GM18868 (cell line): ENCODE measurements at regions not wholly inside any gene's neighbourhood (a gene's known extent, or its start where the extent isn't known, plus 50 kb on each side); places are given as distances from the start of the nearest gene placed in this dataset.

Experiments
- ATAC-seq: cut with Tn5 transposase; IDR thresholded peaks from one replicate; pipeline ENCODE4 v1.9.1; 2021; ENCODE audit warnings: mild to moderate bottlenecking, moderate library complexity; ENCODE audit not compliant: unreplicated experiment

DNA sequence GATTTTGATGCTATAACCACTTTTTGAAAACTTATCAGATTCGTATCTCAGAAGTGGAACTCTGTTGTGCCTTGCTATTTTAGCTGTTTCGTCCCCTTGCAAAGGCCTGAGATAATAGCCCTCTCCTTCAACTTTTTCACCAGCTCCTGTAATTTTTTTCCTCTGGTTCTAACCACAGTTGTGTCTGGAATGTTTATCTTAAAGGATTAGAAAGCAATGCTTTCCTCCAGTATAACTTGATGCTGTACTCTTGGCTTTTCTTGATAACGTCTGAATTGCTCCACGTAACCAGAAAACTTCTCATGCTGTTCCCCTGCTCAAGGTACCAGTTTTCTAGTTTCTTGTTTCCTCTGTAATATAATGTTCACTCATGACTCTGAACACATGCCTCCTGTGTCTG lies 209.4 kb downstream of the DTWD2 start:
- no peak for ATAC-seq

GRCh38 chr5:118777189-118777736 lies 211.1 kb downstream of the DTWD2 start:
- no peak for ATAC-seq

- ATAC-seq, result peak; percentile 76
Observed at GRCh38 chr5:118776755-118777154, 211.6 kb downstream of the DTWD2 start.

- no peak for ATAC-seq
Observed at GRCh38 chr5:118775790-118776499, 212.4 kb downstream of the DTWD2 start.

- ATAC-seq, result no peak
Observed at GRCh38 chr5:118768607-118769175, 219.7 kb downstream of the DTWD2 start.

GRCh38 chr5:118762291-118762690 lies 226.1 kb downstream of the DTWD2 start:
- no peak for ATAC-seq

- no peak for ATAC-seq
Observed at GRCh38 chr5:118761814-118762213, 226.5 kb downstream of the DTWD2 start.

DNA sequence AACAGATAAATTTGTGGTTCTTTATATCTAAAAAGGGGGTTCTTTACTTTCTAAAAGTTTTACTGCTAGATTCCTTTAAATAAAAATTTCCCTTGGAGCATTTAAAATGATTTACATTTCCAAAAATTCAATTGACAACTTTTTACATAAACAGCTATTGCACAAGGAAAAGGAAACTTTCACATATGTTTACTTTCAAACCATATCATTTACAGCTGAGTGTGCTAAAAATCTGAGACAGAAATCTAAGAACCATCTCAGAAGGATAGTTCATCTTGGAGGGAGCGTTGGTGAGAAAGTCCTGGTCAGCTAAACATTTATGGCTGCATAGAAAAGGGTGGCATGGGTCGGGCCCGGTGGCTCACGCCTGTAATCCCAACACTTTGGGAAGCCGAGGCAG lies 235.4 kb downstream of the DTWD2 start:
- ATAC-seq, result no peak

DNA sequence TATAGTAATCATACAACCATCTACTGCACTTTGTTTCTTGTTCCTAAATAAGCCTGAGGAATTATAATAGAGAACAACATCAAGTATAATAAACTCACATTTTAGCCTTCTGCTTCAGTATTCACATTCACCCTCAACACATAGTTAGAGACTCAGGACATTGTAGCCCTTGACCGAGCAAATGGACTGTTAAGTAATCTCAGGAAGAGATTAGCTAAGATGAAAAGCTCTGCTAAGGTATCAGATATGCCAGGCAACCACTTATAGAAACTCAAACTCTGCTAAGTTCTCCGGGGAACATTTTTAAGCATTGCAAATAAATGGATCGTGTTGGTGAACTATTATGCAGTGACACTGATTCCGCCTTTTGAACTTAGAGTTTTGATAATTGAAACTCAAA lies 252.0 kb downstream of the DTWD2 start:
- ATAC-seq, result no peak

DNA sequence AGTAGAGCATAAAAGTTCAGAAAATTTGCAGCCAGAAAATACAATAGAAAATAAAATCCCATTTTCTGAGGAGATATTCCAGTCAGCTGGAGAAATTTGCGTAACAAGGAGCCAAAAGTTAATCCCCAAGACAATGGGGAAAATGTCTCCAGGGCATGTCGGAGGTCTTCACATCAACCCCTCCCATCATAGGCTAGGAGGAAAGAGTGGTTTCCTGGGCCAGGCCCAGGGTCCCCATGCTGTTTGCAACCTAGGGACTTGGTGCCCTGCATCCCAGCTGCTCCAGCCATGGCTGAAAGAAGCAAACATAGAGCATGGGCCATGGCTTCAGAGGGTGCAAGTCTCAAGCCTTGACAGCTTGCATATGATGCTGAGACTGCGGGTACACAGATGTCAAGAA lies 255.0 kb downstream of the DTWD2 start:
- no peak for ATAC-seq

DNA sequence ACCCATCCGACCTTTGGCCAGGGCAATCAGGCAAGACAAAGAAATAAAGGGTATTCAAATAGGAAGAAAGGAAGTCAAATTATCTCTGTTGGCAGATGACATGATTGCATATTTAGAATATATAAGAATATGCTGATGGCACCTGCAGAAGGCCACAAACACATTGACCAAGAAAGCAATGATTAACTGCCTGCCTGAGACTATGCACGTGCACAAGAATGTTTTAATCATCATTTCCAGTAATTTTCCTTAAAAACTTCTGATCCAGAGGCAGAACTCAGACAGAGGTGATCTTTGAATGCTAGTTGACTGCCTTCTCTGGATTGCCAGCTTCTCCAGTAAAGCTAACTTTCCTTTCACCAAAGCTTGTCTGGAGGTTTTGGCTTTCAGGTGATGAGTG lies 260.2 kb downstream of the DTWD2 start:
- ATAC-seq, result no peak

GRCh38 chr5:118726891-118727290 lies 261.5 kb downstream of the DTWD2 start:
- no peak for ATAC-seq

- peak; percentile 39 for ATAC-seq
Observed at GRCh38 chr5:118723021-118723338, 265.4 kb downstream of the DTWD2 start.

DNA sequence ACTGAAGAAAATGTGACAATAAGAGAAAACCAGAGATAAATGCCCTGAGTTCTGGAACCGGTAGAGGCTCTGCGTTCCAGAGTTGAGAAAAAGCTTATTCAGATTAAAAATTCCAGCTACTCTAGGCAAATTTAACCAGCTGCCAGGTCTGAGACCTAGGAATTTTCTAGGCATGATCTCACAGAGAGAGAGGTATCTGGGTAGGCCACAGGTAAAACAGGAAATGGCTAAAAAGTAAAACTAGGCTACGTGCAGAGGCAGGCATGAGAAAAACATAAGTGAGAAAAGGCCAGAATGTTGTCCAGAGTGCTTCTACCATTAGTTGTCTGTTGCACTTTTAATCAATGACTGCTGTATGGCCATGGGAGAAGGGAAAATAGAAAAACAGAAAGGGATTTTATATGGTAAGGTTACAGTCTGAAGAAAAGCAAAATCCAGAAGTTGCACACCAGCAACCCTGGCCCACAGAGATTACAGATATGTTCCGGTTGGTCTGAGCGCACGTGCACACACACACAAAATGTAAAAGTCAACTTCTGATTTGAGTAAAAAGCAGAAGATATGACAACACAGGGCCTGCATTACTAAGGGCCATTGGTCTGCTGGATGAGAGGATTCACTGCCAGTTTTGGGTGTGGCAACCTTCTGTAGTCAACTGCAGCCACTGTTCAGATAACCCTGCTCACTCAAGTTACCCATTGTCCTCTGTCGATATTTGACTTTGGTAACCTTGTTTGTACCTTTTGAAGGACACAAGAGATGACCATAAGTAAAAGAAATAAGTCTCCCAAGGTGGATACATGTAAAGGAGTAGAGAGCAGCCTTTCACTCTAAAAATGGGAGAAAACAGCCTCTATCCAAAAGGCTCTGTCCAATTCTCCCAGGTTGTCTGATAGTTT lies 266.0 kb downstream of the DTWD2 start:
- ATAC-seq, result peak; percentile 79

- ATAC-seq, result no peak
Observed at GRCh38 chr5:118711727-118712126, 276.6 kb downstream of the DTWD2 start.

DNA sequence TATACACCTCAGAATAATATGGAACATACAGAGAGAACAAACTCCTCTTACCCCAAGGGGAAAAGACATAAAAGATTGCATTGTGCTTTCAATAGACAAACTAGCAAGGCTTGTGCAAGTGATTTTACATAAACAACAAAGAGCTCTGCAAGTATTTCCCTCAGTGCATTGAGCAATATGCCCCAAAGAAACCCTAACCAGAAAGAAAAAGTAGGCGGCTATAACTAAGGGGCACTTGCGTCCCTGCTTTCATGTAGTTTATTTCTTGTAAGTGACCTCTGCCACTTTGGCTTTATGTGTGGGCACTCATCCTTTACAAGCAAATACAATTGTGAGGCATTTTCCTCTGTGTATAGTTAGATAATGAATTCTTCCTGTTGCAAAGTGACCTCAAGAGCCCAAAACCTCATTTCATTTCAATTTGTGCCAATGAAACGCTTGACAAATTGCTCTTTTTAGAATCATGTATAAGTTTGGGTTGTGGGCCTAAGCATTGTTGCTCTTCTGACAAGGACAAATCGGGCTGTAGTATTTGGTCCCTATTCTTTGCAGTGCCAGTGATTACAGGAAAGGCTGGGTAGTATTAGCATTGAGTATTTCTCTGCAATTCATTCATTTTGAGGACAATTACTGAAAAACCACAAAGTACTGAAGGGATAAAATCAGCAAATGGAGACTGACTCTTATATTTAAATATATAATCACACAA lies 282.2 kb downstream of the DTWD2 start:
- ATAC-seq, result no peak

DNA sequence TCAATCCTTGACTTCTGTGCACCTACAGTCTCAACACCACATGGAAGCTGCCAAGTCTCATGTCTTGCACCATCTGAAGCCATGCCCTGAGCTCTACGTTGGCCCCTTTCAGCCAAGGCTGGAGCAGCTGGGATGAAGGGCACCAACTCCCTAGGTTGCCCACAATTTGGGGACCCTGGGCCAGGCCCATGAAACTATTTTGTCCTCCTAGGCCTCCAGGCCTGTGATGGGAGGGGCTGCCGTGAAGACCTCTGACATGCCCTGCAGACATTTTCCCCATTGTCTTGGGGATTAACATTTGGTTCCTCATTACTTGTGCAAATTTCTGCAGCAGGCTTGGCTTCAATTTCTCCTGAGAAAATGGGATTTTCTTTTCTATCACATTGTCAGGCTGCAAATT lies 285.1 kb downstream of the DTWD2 start:
- ATAC-seq, result no peak

GRCh38 chr5:118701791-118702190 lies 286.6 kb downstream of the DTWD2 start:
- ATAC-seq, result no peak

DNA sequence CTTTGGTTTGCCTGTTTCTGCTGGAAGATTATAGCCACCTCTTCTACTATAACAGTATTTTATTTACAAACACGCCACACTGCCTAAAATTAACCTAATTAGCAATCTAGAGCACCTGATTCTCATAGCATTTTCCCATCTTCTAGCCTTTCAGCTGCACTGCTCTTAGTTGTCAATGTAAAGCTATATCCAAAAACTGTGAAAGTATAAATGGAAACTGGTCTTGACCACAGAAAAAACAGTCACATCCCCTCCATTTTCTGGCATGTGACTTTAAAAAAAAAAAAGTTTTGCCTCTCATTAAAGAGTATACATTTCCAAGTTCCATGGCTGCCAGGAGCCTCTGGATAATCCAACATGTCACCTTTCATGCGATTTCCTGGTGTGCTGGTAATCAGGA lies 287.8 kb downstream of the DTWD2 start:
- ATAC-seq, result no peak

DNA sequence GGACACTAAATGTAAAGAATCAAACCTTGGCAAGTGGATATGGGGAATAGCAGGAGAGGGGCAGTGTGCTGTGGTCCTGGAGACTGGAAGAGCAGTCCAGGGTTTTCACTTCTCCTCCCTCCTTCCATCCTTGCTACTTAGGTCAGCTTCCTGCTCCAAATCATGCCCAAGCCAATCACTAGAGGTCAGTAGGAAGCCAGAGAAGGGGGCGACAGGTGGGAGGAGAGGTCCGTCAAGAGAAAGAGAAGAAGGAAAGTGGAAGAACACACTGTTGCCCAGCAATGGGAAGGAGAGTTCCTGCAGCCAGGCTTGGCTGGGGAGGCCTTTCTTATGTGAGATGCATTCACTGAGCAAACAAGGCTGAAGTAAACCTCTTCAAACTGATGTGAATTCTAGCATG lies 289.6 kb downstream of the DTWD2 start:
- no peak for ATAC-seq

GRCh38 chr5:118696076-118696475 lies 292.3 kb downstream of the DTWD2 start:
- ATAC-seq, result no peak
